ENCODE measurements at regions not wholly inside any gene's neighbourhood (a gene's known extent, or its start where the extent isn't known, plus 50 kb on each side); places are given as distances from the start of the nearest gene placed in this dataset.
A peak's percentile ranks its signal among the peaks of the same experiment; 100 is the strongest.
"Not testable (repeated sequence)": the region's sequence is repeated elsewhere in the genome, so short reads cannot be mapped to it uniquely, and the experiment has no call there.

GRCh38 chr6:26799903-26800633 lies 140.5 kb upstream of the ZNF322 start:
- not testable (repeated sequence) for DNase-seq

GRCh38 chr6:26803762-26804161 lies 144.2 kb upstream of the ZNF322 start:
- DNase-seq: not testable (repeated sequence)

- not testable (repeated sequence) for DNase-seq
These were observed 152.1 kb upstream of the ZNF322 start for GRCh38 chr6:26811486-26812116.

GRCh38 chr6:26818640-26819225 lies 159.2 kb upstream of the ZNF322 start:
- not testable (repeated sequence) for DNase-seq

GRCh38 chr6:26827965-26828364 lies 168.4 kb upstream of the ZNF322 start:
- not testable (repeated sequence) for DNase-seq

- not testable (repeated sequence) for DNase-seq
These were observed 169.9 kb upstream of the ZNF322 start for GRCh38 chr6:26829480-26829879.

GRCh38 chr6:26830992-26831391 lies 171.4 kb upstream of the ZNF322 start:
- not testable (repeated sequence) for DNase-seq

GRCh38 chr6:26835707-26836106 lies 176.2 kb upstream of the ZNF322 start:
- DNase-seq: not testable (repeated sequence)

GRCh38 chr6:26836657-26837056 lies 177.1 kb upstream of the ZNF322 start:
- not testable (repeated sequence) for DNase-seq

GRCh38 chr6:26844823-26845222 lies 185.3 kb upstream of the ZNF322 start:
- not testable (repeated sequence) for DNase-seq

- DNase-seq: not testable (repeated sequence)
These were observed 197.7 kb upstream of the ZNF322 start for GRCh38 chr6:26857289-26857688.

GRCh38 chr6:26859067-26859770 lies 199.7 kb upstream of the ZNF322 start:
- not testable (repeated sequence) for DNase-seq

GRCh38 chr6:26859771-26860163 lies 200.2 kb upstream of the ZNF322 start:
- not testable (repeated sequence) for DNase-seq

GRCh38 chr6:26861913-26862312 lies 202.4 kb upstream of the ZNF322 start:
- not testable (repeated sequence) for DNase-seq

GRCh38 chr6:26863641-26864040 lies 204.1 kb upstream of the ZNF322 start:
- DNase-seq: not testable (repeated sequence)

GRCh38 chr6:26898785-26899184 lies 239.2 kb upstream of the ZNF322 start:
- DNase-seq: not testable (repeated sequence)

- not testable (repeated sequence) for DNase-seq
These were observed 264.7 kb upstream of the ZNF322 start for GRCh38 chr6:26924206-26924605.

- not testable (repeated sequence) for DNase-seq
These were observed 268.6 kb upstream of the ZNF322 start for GRCh38 chr6:26928190-26928589.

GRCh38 chr6:26937258-26937657 lies 277.7 kb upstream of the ZNF322 start:
- not testable (repeated sequence) for DNase-seq

- DNase-seq: not testable (repeated sequence)
These were observed 291.7 kb upstream of the ZNF322 start for GRCh38 chr6:26951211-26951610.

GRCh38 chr6:26956078-26956600 lies 291.4 kb upstream of the PRSS16 start:
- peak in 30 of 51 donors; percentile 1 to 66 (median 23) for DNase-seq
